NCI-H748 treated with DMSO at 0.1 percent for 48 hours (cell line): ENCODE measurements at regions not wholly inside any gene's neighbourhood (a gene's known extent, or its start where the extent isn't known, plus 50 kb on each side); places are given as distances from the start of the nearest gene placed in this dataset.

Source experiments
- DNase-seq: peaks from one replicate; lab custom pipeline; 2025; lab: John Stamatoyannopoulos, UW

DNA sequence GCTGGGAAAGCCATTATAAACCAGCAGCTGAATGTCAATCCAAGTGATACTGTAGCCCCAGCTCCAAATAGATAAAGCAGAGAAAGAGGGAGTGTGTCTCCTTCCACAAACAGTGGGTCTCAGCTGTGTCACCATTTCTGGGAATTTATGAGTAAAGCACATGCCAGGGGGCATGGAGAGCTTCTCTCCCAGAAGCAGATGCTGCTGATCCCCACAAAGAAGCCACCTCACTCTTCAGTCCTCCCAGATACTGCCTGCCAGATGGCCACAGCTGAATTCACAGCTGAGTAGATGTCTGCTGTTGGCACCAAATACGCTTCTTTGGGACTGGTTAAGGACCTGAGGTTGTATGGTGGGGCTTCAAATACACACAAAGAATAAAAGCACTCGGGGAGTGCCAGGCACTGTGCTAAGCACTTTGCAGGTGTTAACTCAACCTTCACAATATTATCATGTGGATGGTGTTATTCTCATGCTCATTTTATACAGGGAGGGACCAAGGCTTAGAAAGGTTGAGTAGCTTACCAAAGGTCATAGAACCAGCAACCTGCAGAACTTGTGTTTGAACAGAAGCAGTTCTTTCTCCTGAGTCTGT is 298.3 kb downstream of the CDH11 start:
- DNase-seq, result no peak

DNA sequence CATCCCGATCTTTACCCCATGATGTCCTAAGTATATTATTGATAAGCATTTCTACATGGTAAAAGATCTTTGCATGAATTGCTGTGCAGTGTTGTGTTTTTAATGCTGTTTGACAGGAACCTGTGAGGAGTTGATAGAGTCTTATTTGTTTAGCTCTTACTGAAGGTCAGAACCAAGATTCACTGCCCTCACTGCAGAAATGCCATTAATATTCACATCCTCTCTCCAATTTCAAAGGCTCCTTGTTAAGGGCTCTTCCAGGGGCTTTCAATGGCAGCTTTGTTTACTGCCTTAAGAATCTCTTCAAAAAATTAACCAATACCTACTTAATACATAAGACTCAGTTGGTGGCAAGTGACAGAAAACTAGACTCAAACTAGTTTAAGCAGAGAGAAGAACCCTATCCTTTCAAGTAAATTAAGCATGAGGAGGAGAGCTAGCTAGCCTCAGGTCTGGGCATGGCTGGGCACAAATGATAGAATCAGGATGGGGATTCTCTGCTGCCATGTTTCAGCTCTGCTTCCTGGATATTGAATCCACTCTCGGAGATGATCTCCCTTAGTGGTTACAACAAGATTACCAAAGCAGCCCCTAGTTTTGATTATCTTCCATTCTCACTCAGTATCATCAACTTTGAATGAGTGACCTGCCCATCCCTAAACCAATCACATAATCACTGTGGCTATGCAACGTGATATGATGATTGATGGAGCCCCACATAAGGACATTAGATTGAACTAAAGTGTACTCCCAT is 311.8 kb downstream of the CDH11 start:
- DNase-seq, result no peak

DNA sequence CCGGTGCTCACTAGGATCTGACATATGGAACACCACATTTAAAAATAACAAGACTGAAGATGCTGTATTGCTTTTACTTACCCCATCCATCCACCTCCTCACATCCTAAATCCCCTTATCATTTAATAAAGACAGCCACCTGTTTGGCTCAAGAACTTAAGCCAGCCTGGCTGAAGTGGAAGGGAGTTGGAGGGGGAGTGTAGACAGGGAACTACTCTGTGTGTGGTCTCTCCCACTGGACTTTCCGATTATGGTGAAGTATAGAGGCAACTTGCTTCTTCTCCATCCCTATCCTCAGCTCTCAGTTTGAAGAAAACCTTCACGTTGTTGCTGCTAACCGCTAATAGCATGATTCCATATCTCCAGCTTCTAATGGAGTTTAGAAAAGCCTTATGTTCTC is 313.4 kb downstream of the CDH11 start:
- DNase-seq, result no peak

DNA sequence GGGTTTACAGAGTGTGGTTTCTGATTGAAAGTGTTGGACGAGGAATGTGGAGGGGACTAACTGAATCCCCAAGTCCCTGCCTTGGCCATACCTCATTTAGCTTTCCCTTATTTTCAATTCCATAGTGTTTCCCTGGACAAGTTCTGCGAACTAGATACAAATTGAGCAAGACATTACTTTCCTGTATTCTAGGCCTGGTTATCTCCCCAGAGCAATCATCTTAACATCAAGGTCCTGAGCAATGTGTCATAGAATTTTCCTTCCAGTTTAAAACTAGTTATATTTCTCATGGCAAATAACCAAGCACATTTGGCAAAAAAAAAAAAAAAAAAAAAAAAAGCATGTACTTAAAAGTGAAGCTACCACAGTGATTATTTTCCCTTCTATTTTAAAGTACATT is 330.1 kb downstream of the CDH11 start:
- DNase-seq, result no peak

DNA sequence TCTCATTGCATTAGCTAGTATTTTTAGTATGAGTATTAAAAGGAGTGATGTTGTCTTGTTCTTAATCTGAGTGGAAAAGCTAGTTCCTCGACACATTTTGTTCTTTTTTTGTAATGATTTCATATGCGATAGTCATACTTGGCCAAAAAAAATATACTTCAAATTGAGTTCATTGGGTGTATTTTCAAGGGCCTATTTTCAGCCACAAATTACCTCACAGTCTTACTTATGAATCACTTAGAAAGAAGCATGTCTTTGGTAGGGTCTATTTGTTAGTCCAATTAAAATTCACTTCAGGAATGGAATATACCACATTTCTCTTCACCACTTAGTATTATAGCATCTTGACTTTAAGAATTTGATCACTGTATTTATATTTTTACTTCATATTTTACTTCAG is 337.2 kb downstream of the CDH11 start:
- DNase-seq, result no peak

DNA sequence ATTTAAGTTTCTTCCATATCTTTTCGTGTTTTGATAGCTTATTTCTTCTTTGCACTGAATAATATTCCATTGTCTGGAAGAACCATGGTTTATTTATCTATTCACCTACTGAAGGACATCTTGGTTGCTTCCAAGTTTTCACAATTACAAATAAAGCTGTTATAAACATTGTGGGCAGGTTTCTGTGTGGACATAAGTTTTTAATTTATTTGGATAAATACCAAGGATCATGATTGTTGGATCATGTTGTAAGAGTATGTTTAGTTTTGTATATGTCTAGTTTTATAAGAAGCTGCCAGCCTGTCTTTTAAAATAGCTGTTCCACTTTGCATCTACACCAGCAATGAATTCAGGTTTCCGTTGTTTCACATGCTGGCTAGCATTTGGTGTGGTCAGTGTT is 339.4 kb downstream of the CDH11 start:
- no peak for DNase-seq

DNA sequence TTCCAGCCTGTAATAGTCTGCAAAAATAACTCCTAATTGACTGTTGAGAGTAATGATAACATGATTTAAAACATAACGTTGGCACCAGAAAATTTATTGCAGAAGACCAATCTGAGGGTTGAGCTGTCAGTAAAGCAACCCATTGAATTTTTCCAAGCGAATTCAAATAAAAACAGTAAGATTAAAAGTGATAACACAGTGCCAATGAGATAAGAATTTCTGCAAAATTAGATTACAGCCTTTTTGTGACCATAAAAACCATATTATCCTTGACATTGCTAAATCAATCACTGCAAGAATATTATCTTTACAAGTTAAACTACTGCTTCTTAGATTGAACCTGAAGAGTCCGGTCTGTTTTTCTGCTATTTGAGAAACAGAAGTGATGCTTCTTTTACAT is 341.4 kb downstream of the CDH11 start:
- DNase-seq, result no peak

DNA sequence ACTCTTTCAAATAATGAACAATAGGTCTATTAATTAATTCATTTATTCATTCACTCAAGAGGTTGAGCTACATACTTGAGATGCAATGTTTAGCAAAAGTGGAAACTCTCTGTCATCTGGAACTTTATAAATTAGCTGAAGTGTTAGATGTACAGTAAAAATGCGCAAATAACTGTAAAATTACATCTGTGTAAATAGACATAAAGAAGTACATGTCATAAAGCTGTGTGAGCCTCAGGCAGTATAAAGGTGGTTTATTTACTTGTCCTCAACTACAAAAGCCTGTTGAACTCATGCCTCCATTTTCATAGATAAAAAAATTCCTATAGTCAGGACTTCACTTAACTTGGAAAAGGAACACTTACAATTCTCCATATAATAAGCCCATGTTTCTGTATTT is 343.1 kb downstream of the CDH11 start:
- no peak for DNase-seq

DNA sequence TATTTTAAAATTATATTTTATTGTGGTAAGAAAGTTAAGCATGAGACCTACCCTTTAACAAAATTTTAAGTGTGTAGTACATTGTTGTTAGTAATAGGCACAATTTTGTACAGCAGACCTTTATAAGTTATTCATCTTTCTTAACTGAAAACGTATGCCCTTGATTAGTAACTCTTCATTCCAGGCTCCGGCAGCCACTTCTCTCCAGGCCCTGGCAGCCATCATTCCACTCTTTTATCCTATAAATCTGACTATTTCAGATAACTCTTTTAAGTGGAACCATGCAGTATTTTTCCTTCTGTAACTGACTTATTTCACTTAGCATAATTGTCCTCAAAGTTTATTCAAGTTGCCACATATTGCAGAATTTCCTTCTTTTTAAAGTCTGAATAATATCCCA is 348.2 kb downstream of the CDH11 start:
- no peak for DNase-seq

DNA sequence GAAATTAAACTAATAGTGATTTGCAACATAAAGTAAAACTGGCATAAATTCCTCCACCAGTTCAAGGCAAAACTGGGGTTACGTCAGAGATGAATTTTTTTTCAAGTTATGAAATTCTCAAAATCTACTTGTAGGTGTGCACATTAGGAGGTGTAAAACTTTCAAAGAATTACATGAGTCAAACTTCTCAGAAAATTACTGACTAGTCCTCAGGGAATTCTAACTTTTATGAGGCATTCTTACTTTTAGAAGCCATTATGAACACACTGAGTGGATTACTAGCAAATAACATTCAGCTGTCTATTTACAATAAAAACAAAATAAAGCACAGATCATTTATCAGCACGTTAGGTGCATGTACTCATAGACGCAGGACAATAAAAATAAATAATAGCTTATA is 348.7 kb downstream of the CDH11 start:
- no peak for DNase-seq

DNA sequence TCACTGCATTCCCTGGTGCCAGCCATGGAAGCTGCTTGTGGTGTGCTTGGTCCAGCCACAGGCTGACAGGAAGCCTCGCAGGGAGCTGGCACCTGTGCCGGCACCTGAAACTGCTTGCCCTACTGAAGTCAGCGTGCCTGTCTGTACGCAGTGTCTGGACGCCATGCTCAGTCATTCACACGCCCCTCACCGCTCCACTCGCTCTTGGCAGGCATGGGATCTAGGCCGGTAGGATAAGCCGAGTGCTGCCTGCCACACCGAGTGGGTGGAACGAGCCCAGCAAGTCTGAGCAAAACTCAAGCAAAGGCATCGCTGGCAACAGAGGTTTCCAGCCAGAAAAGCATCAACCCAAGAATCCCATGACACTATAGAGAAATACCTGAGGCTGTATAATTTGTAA is 350.6 kb downstream of the CDH11 start:
- no peak for DNase-seq

DNA sequence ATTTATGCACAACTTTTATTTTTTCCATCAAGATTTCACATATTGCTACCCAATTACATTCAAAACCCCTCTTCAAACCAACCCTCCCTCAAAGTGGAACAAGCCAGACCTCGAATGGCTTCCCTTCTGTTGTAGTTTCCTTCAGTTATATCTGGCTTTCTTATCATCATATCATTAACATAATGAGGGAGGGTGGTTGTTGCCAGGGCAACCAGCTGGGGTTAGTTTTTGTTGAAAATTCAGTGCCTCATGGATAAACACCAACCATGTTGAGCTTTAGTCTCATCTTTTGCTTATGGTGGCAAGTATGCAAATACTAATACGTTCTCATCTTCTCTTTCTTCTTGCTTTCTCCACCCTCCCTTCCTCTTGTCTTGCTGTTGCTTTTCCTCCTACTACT is 359.7 kb downstream of the CDH11 start:
- no peak for DNase-seq

DNA sequence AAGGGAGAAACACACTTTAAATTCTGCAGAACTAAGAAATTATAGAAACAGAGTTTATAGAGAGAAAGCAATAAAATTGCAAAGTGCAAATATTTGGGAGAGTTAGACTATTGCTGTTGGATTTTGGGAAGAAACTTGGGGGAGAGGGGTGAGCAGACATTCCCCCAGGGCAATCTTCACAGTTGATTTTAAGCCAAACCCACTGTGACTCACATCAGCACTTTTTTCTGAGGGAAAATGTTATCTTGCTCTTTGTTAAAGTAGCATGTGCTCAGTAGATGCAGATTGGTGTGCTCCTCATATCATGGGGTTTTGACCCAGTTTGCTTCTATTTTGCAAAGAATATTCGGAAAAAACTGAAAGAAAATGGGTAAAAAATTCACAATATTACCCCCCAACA is 367.6 kb downstream of the CDH11 start:
- DNase-seq, result no peak

DNA sequence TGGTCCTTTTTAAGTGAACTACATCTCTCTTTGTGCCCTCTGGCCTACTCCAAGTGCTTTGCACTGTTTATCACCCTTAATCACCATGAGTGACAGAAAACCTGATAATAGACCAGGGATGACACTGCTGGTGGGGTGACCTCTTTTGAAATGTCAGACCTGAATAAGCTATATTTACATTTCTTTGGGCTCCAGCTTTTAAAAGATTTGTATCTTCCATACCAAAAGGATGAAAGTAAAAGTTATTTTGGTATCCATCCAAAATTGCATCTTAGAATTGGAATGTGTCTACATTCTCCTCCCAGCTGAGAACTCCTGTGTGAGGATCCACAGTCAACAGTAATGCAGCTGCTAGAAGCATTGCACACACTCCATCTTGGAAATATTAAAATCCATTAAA is 370.0 kb downstream of the CDH11 start:
- no peak for DNase-seq

DNA sequence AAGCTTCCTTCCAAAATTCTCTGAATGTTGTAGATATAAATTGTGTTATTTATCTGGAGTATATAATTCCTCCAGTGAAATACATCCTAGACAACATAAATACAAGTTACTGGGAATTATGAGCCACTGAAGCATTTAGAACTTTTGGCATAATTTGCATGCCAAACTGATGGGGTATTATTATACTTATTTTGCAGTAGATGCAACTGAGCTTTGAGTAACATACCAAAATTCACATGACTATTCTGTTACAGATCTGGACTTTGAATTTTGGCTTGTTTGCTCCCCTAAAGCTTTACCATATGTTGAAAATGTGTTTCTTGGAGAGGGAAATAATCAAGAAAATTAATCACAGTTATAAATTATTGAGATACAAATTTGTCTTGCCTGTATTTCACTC is 372.5 kb downstream of the CDH11 start:
- no peak for DNase-seq

DNA sequence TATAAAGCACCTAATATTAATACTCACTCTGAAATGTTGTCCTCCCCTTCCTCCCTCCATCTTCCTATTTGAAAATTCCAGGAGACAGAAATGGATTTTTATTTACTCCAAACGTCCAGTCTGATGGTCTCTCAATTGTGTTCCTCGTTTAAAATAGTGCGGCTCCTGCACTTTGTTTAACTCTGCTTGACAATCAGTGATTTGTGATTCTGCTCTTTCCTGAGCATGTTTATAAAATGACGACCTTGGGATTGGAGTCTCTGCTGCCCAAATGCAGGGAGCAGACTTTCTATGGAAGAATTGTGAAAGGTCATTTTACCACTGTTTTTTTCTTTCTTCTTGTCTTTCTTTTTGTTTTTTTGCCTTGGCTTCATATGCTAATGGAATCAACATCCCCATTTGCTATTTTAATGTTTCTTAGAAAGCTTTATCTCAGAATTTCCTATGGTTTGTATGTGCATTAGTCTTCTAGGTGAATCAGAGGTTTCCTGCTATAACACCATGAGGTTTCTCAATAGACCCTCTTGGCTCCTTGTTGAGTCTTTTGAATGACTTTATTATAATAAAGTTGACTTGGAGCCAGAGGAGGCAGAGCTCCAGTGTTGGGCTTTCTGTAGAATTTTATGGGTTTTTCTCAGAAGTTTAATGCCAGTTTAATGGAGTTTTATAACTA is 376.5 kb downstream of the CDH11 start:
- DNase-seq, result no peak

DNA sequence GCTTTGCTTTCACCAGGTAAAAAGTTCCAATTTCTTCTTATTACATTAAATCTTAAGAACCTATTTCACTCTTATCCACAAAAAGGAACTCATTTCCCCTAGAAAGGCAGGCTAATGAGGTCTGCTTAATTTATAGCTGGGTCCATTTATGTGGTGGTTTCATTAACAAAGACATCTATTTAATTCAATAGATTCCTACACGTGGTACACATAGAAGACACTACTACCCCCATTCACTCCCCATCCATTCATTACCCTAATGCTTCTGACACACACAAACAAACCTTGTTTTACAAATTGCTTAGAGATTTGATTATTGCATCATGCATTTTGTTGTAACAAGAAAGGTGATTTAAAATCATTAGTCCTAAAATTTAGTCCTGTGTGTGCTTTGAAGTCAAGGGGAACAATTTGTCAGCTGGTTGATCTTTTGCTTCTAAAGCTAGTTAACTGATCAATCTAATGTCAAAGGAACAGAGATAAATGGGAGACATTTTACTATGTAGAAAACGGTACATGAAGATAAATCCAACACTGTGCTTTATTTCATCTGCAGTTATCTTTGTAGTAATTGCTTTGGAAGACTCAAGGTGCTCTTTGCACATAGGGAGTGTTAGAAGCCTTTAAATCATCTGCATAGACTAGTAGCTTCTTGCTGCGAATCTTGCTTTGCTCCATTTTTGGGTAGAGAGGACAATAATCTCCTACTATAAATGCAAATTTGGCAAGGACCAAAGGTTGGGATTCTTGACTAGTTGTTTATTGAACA is 379.2 kb downstream of the CDH11 start:
- DNase-seq, result no peak

DNA sequence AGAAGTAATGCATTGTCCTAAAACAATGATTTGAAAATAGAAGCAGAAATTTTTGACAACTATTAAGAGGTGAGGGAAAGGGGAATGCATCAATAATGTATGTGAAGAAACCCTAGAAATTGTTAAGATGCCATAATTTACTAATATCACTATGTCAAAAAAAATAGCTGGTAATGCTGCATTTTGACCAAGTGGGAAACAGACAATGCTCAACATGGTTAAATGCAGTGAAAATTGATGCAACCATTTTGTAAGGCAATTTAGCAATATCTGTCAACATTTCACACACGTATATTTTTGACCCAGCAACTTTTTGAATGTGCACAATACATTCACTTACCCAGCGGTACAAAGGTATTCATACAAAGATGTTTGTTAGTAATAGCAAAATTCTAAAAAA is 381.6 kb downstream of the CDH11 start:
- DNase-seq, result no peak

DNA sequence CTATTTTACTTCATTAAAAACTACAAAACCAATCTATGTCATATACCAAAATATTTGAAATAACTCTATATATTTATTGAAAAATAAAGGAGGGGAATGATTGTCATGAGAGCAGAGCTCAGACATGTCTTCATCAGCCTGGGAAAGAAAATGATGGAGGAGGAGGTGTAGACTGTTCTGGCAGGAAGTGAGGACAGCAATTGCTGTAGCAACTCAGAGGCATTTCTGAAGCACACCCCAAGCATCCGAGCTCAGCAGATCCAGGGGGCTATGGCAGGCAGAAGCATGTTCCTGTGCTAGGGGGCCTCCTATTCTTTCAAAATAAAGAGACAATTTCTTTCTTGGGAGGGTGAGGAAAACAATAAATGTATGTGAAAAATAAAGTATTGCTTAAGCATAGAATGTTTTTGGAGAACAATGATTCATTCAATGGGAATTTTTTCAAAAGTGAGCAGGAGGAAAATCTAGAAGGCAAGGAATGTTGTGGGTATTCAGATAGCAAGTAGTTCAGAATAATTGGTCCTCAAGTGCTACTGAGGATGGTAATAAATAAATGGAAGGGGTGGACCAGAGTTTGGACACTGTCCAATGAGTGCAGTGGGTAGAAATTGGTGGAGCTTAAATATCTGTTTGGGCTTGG is 383.4 kb downstream of the CDH11 start:
- DNase-seq, result no peak

DNA sequence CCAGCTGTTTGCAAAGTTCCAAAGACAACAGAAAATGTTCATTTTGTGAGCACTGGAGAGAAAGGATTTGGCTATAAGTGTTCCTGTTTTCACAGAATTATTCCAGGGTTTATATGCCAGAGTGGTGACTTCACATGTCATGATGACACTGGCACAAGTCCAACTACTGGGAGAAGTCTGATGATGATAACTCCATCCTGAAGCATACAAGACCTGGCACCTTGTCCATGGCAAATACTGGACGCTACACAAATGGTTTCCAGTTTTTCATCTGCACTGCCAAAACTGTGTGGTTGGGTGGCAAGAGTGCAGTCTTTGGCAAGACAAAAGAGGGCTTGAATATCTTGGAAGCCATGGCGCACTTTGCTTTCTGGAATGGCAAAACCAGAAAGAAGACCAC is 385.0 kb downstream of the CDH11 start:
- DNase-seq, result no peak

DNA sequence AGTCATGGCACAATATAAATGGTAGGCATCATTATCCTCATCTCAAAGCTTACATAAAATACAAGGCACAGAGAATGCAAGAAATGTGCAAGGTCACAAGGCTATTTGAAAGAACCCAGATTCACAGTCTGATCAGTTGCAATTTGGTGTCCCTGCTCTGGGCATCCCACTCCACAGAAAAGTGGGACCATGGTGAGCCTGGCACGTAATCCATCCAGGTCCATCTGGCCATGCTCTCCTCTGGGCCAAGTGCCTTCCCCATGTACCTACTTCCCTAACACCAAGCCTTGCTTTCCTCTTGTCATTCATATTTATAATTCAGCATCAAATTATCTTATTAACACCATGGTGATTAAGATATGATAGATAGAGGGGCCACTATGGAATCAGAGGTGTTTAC is 390.0 kb downstream of the CDH11 start:
- no peak for DNase-seq

DNA sequence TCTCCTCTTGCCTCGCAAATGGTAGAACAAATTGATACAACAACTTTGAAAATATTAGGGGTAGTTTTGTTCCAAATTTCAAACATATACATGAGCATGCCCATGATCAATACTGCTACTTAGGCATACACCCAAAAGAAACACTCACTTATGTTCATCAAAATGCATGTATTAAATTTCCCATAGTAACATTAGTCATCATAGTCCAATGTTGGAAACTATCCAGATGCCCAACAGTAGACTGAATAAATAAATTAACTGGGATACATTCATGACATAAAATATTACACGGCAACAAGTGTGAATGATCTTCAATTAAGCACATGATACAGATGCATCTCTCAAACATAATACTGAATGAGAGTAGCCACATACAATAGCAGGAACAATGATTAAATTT is 391.6 kb downstream of the CDH11 start:
- DNase-seq, result no peak
